SU-DHL-6 (cell line): ENCODE measurements at regions not wholly inside any gene's neighbourhood (a gene's known extent, or its start where the extent isn't known, plus 50 kb on each side); places are given as distances from the start of the nearest gene placed in this dataset.

Experiments
- H2AFZ ChIP-seq: fragments of 200-600 bp; sonication (generic); 2 replicates; pipeline ENCODE4 v1.6.1; 2014; ENCODE audit warnings: low read depth, mild to moderate bottlenecking, moderate library complexity, mixed read lengths, antibody characterized with exemption, low read length; ENCODE audit not compliant: severe bottlenecking
- H3F3A ChIP-seq: fragments of 200-600 bp; shearing (Covaris generic); 2 replicates; pipeline ENCODE4 v1.6.0; 2016; ENCODE audit warnings: antibody characterized with exemption, mild to moderate bottlenecking; ENCODE audit not compliant: insufficient read depth
- H3K27ac ChIP-seq: fragments of 200-600 bp; sonication (generic); 2 replicates; pipeline ENCODE4 v1.5.1; 2016; ENCODE audit warnings: low read depth, mild to moderate bottlenecking, low read length, moderate library complexity, mixed read lengths
- H3K27me3 ChIP-seq: fragments of 200-600 bp; sonication (generic), shearing (Covaris generic); 2 replicates; pipeline ENCODE4 v1.6.0; 2014; ENCODE audit warnings: mild to moderate bottlenecking, low read length
- H3K36me3 ChIP-seq: fragments of 200-600 bp; sonication (generic); 2 replicates; pipeline ENCODE4 v1.6.1; 2014; ENCODE audit warnings: mild to moderate bottlenecking, low read length, mixed read lengths
- H3K4me2 ChIP-seq: fragments of 300-600, 200-600 bp; shearing (Covaris generic), sonication (generic); 2 replicates; pipeline ENCODE4 v1.6.0; 2014; ENCODE audit warnings: low read length, low read depth, mild to moderate bottlenecking; ENCODE audit not compliant: poor library complexity, severe bottlenecking
- H3K4me3 ChIP-seq: fragments of 200-600 bp; sonication (generic); 2 replicates; pipeline ENCODE4 v1.5.1; 2014; ENCODE audit warnings: antibody characterized with exemption, low read length, mild to moderate bottlenecking, mixed read lengths; ENCODE audit not compliant: insufficient read depth, poor library complexity, severe bottlenecking
- H3K79me2 ChIP-seq: fragments of 200-600 bp; sonication (generic); 2 replicates; pipeline ENCODE4 v1.6.1; 2014; ENCODE audit warnings: mild to moderate bottlenecking, low read length, moderate library complexity; ENCODE audit not compliant: insufficient read depth
- H3K9ac ChIP-seq: fragments of 200-600 bp; sonication (generic); 2 replicates; pipeline ENCODE4 v1.7.0; 2014; ENCODE audit warnings: mild to moderate bottlenecking, low read length
- H3K9me2 ChIP-seq: fragments of 200-600 bp; sonication (generic); replicated peaks from 2 replicates; pipeline ENCODE4 v1.6.1; 2014; ENCODE audit warnings: low read length; ENCODE audit not compliant: insufficient read depth
- H3K9me3 ChIP-seq: fragments of 200-600 bp; sonication (generic); 2 replicates; pipeline ENCODE4 v1.6.1; 2014; ENCODE audit warnings: low read length, mixed read lengths; ENCODE audit not compliant: insufficient read depth
- H4K20me1 ChIP-seq: fragments of 200-600 bp; sonication (generic); 2 replicates; pipeline ENCODE4 v1.6.1; 2014; ENCODE audit warnings: low read depth, mild to moderate bottlenecking, antibody characterized with exemption, low read length, moderate library complexity, mixed read lengths
- CTCF ChIP-seq: fragments of 200-600 bp; sonication (generic); IDR thresholded peaks from one replicate; pipeline ENCODE4 v1.5.1; 2017; ENCODE audit warnings: antibody characterized with exemption, mild to moderate bottlenecking, low read length, moderate library complexity; ENCODE audit not compliant: insufficient read depth, poor library complexity, severe bottlenecking
- EZH2phosphoT487 ChIP-seq: fragments of 200-600 bp; sonication (generic), shearing (Covaris generic); conservative IDR thresholded peaks from 2 replicates; pipeline ENCODE4 v1.6.1; 2018; ENCODE audit warnings: mild to moderate bottlenecking, antibody characterized with exemption, low read length, moderate library complexity, mixed read lengths

DNA sequence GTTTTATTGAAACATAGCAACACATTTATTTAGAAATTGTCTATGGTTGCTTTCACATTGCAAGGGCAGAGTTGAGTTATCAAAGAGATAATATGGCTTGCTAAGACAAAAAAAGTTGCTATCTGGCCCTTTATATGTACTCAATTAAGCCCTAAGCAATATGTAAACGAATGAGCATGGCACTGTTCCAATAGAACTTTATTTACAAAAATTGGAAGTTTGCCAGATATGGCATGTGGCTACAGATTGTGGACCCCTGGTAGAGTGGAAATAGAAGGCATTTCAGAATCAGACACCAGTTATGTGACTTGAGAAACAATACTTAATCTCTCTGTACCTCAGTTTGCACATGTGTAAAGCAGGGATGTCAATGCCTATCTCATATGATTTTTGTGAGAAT lies 515.6 kb upstream of the SGO1 start:
- Histone ChIP-seq H3K9ac (no peak overlapping the region), H3K9me3 (no peaks in the 10 kb centered on the region)

DNA sequence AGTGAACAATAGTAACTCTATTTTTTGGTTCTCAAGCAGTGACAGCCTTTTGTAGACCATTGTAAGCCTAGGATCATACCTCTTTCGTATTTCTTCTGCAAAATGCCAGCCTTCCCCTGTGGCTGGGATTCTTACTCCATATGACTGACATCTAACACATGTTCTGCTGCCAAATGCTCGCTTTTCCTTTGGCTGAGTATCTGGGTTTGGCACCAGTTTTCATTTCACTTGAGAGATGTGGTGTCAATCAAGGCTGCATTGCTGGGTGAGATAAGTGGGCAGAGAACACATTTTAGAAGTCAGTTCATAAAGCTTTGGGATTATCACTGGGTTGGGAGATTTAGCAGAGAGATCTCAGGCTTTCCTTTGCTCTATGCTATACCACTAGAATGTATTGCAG lies 514.7 kb upstream of the SGO1 start:
- H3K36me3 ChIP-seq, result no peaks in the 10 kb centered on the region
- H3K9me3 ChIP-seq, result no peaks in the 10 kb centered on the region
- H3K27ac ChIP-seq, result no peak overlapping the region
- no peaks in the 10 kb centered on the region for H3K79me2 ChIP-seq
- no peak overlapping the region for H2AFZ ChIP-seq
- no peaks in the 10 kb centered on the region for H3K9me2 ChIP-seq
- H3K4me2 ChIP-seq, result no peak overlapping the region
- H3K27me3 ChIP-seq, result no peaks in the 10 kb centered on the region
- no peak overlapping the region for H3K9ac ChIP-seq
- no peak overlapping the region for H3K4me3 ChIP-seq
- H4K20me1 ChIP-seq, result no peaks in the 10 kb centered on the region
- H3F3A ChIP-seq, result no peaks in the 10 kb centered on the region
- TF ChIP-seq CTCF, result no peak

More for the DNA sequence above, 515.6 kb upstream of the SGO1 start:
- no peaks in the 10 kb centered on the region for H3K27me3 ChIP-seq
- no peak overlapping the region for H3K4me3 ChIP-seq
- H3K79me2 ChIP-seq, result no peaks in the 10 kb centered on the region
- H2AFZ ChIP-seq, result no peak overlapping the region
- no peak overlapping the region for H3K4me2 ChIP-seq
- H3F3A ChIP-seq, result no peaks in the 10 kb centered on the region
- no peaks in the 10 kb centered on the region for H3K9me2 ChIP-seq
- no peak overlapping the region for H3K27ac ChIP-seq
- no peaks in the 10 kb centered on the region for H4K20me1 ChIP-seq
- TF ChIP-seq CTCF (no peak), EZH2phosphoT487 (no peak)
- no peaks in the 10 kb centered on the region for H3K36me3 ChIP-seq

- H3K27me3 ChIP-seq, result no peaks in the 10 kb centered on the region
- H3K9me2 ChIP-seq, result no peaks in the 10 kb centered on the region
- H3K4me3 ChIP-seq, result no peak overlapping the region
- H3K4me2 ChIP-seq, result no peak overlapping the region
- H4K20me1 ChIP-seq, result no peaks in the 10 kb centered on the region
- H3K27ac ChIP-seq, result no peak overlapping the region
- no peaks in the 10 kb centered on the region for H3K36me3 ChIP-seq
- no peak overlapping the region for H3K9ac ChIP-seq
- no peak overlapping the region for H2AFZ ChIP-seq
- no peak for TF ChIP-seq EZH2phosphoT487
- TF ChIP-seq CTCF, result no peak
- no peaks in the 10 kb centered on the region for H3K9me3 ChIP-seq
- no peaks in the 10 kb centered on the region for H3K79me2 ChIP-seq
- H3F3A ChIP-seq, result no peaks in the 10 kb centered on the region
Observed at GRCh38 chr3:20698896-20699295, 512.9 kb upstream of the SGO1 start.
